GM21786 (cell line): ENCODE measurements at regions not wholly inside any gene's neighbourhood (a gene's known extent, or its start where the extent isn't known, plus 50 kb on each side); places are given as distances from the start of the nearest gene placed in this dataset.
"Not testable (repeated sequence)": the region's sequence is repeated elsewhere in the genome, so short reads cannot be mapped to it uniquely, and the experiment has no call there.

ENCODE experiments used
- ATAC-seq: cut with Tn5 transposase; IDR thresholded peaks from one replicate; pipeline ENCODE4 v1.9.1; 2021; ENCODE audit not compliant: unreplicated experiment

DNA sequence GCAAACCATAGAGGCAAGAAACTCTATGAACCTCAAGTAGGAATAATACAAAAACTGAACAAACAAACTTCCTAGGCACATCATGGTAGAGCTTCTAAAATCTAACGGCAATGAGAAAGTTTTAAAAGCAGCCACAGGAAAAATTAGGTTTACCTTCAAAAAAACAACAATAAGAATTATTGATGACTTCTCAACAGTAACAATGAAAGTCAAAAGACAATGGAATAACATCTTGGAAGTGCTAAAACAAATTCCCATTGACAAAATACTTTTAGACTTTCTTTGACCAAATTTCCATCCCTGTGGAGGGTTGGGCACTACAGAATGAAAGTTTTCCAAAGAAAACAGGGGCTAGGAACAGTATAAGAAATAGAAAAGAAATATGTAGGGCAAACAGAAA, 222.9 kb upstream of the ERCC4 start:
- no peak for ATAC-seq

DNA sequence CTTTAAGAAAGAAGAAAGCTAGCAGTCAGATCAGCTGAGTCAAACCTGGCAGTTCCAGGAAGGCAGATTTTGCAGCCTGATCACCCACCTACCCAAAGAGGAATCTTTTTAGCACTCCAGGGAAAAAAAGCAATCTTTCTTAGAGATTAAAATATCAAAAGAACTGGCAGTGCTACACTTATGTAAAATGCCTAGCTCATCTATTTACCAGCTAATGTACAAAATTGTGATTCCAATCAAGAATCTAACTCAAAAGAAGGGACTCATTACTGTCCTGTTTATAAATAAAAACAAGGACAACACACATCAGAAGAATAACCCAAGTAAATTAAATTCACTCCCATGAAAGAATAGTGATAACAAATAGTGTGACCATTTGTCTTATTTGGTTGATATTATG, 222.4 kb upstream of the ERCC4 start:
- no peak for ATAC-seq

DNA sequence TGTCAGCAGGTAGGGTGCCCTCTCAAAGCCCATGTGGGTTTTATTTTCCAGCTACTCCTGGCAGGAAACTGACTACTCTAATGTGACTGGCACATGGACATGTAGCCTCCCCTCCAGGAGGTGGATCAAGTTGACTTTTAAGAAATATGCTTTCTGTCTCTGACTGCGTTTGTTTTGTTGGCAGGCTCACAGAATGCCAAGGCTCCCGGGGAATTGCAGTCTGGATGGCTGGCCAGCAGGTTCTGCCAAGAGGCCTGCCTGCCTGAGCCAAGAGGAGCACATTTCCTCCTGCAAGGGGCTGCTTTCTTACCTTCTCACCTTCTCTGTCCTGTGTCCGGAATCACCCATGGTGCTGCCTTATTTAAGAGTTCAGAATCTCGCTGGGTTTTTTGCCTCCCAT, 217.3 kb upstream of the ERCC4 start:
- no peak for ATAC-seq

DNA sequence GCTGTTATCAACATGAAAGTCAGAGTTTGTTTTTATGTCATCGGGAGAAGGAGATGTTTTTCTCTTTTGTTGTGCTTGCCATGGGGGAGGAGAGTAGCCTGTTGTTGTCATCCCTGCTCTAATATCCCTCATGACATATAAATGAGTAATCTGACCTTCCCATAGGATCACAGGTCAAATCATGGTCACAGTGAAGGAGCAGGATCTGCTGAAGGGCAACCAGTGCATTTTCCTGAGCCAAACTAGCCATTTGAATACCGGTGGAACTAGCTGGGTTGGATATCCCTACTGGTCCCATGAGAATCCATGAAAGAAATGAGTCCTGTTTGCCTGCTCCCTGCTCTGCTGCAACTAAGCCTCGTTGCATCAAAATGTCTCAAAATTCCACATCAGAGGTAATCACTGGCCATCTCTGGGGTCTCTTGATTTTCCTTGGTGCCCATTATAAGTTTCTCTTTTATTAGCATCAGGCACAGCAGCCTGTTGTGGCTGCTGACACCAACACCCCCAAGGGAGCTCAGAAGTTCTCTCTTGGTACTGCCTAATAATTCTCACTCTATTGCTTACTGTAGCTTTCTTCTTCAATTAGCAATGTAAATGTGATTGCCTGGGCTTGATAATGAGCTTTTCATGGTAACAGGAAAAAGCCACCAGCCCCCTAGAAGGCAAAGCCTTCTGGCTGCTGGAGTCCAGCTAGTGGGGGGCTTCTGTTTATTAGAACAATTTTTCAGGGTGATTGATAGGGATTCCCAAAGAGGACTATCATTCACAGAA, 211.4 kb upstream of the ERCC4 start:
- no peak for ATAC-seq

DNA sequence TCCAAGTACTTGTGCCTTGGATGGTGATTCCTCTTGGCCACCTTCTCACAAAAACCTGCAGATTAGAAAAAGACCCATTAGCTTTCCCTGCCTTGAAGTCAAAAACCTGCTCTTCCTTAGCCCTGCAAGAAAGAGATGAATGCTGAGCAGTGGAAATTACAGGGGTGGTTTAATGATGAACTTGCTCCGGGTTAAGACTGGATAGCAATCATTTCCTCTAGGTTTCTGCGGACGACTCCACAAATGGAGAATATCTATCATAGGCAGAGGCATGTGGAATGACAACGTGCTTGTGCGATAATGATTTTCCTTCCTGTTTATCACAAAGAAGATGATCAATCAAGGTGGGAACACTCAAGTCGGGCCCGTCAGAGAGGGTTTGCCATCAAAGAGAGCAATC, 201.2 kb upstream of the ERCC4 start:
- ATAC-seq = no peak

DNA sequence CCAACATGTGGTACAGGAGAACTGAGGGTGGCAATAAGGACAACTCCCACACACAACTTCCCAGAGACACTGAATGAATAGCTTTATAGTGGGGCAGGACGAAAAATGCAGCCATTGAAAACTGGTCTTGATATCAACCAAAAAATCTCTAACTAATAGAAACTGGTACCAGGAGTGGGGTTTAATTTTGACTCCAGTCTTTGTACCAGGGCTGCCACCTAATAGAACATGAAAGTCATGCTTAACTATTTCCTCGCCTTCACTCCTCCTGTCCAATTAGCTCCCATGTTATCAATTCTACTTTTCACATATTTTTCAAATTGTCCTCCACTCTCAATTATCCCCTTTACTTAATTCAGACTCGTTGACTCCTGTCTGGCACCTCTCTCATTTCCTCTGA, 192.0 kb upstream of the ERCC4 start:
- ATAC-seq = no peak

DNA sequence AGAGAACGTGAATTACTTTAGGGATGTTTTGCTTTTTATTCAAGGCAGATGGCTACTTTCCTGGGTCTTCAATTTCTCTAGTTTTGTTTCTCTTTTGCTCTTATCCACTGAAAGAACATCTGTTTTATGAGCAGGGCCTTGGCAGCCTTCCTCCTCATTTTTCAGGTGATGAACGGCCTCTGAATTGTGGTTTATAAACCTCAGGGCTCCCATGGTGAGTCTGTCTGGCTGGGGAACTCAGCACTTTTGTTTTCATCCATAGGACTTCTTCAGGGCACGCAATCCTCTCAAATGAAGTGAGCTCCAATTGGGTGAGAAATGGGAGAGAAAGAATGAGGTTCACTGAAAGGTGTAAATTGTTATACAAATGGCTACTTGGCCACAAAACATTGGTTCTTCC, 186.4 kb upstream of the ERCC4 start:
- no peak for ATAC-seq

DNA sequence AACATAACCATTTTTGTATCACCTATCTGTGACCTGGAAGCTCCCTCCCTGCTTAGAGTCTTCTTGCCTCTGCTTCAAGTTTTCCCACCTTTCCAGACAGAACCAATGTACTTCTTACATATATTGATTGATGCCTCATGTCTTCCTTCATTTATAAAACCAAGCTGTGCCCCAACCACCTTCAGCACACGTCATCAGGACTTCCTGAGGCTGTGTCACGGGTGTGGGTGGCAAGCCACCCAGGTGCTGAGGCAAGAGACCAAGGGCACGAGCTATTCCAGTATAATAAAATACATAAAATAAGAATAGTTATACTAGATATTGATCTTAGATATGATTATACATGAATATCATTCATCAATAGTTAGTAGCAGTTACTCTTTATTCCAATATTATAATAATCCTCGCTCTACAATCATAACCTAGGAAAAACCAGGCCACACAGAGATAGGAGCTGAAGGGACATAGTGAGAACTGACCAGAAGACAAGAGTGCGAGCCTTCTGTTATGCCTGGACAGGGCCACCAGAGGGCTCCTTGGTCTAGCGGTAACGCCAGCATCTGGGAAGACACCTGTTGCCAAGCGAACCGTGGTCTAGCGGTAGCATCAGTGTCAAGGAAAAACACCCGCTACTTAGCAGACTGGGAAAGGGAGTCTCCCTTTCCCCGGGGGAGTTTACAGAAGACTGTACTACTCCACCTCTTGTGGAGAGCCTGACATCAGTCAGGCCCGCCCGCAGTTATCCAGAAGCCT, 180.2 kb upstream of the ERCC4 start:
- ATAC-seq = not testable (repeated sequence)

DNA sequence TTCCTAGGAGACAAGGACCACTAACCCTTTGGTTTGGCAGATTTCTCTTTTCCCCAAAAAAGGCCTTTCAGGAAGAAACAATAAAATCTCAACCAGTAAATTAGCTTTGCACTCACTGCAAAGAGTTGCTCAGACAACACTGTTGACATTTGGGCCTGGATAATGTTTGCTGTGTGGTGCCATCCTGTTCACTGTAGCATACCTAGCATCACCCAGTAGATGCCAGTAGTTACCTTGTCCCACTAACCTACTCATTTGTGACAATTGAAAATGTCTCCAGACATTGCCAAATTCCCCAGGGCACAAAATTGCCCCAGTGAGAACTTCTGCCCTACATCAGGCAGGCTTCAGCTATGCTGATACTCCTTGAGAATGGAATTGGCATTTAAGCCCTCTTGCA, 177.0 kb upstream of the ERCC4 start:
- no peak for ATAC-seq

DNA sequence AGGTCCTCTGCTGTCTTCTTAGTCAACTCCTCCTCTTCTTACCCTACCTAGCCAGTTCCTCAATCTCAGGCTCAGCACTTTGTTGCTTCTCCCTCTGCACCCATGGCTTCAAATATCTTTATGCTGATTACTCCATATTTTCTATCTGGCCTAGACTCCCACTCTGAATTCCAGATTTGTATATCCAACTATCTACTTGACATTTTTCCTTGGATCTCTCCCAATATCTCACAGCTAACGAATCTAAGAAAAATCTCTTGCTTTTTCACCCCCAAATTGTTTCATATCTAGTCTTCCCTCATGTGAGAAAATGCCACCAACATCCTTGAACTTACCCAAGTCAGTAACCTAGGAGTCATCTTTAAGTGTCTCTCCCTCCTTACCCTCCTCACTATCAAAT, 176.4 kb upstream of the ERCC4 start:
- no peak for ATAC-seq

DNA sequence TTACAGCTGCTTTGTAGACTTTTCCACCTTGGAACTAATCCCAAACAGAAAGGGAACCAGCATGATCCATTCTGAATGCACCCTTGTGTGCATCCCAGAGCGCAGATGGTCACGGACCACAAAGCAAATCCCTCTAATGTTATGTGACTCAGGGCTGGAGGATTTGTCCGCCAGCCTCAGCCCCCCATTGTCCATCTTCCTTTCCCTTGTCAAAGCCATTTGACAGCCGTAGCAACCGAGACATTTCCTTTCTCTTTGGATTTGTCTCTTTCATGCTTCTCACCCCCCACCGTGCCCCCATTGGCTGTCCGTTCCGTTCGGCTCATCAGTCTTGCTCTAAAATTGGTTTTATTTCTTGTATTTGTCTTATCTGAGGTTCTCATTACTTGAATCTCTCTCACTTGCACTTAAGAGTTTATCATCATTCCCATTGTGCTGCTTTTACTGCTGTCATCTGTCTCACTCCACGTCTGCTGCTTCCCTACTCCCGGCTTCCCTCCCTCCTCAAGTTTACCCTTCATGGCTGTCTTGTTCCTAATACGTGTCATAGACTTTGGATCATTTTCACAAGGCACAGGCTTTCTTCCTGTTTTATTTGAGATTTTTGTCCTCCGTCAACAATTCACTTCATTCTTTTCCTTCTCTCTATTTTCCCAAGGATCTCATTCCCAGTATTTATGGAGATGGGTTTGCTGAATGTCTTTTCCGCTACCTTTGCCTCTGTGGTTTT, 163.4 kb upstream of the ERCC4 start:
- no peak for ATAC-seq

DNA sequence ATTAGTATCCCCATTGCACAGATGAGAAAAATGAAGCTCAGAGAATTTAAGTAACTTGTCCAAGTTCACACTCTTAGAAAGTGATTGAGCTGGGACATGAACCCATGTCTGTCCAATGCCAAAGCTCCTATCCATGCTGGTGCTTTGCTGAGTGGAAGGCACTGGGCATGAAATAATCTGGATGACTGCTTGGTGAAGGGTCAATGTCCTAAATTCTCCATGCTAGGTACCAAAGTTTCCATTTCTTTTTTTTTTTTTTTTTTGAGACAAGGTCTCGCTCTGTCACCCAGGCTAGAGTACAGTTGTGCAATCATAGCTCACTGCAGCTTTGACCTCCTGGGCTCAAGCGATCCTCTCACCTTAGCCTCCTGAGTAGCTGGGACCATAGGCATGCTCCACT, 153.6 kb upstream of the ERCC4 start:
- no peak for ATAC-seq

DNA sequence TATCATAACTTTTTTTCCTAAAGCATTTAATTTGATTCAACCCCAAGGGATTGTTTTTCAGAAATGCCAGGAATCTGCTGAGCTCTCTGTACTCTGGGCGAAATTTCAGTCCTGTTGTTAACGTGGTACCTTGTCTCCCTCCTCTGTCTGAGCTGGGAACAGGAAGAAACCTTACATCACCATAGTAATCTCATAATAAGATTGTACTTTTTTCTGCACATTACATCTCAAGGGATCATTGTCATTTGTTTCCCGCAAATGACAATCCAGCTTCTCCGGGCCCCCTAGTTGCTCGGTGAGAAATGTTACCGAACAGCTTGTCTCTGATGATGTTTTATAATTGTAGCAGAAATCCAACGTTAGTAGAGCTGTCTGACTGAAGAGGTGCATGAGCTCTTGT, 152.7 kb upstream of the ERCC4 start:
- no peak for ATAC-seq

DNA sequence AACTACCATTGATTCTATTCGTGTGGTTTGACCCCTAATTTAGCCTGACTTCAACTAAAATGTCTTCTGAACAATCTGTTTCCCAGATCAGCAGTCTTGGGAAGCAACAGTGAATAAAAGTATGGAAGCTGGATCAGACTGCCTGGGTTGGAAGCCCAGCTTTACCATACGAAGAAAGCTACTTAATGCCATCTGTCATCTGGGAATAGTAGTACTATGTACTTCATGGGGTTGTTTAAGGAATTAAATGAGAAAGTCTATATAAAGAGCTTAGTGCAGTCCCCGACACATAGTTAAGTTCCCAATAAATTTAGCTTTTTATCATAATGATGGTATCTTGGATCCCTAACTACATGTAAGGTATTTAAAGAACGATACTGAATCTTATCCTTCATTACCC, 151.5 kb upstream of the ERCC4 start:
- ATAC-seq = no peak

DNA sequence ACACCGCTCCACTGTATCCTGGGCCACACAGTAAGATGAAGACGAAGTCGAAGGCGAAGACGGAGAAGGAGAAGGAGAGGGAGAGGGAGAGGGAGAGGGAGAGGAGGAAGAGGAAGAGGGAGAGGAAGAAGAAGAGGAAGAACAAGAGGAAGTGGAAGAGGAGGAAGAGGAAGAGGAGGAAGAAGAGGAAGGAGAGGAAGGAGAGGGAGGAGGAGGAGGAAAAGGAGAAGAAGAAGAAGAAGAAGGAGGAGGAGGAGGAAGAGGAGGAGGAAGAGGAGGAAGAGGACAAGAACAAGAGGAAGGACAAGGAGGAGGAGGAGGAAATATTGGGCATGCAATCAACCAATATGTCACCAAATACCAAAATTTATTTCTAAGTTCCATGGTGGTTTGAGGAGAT, 149.5 kb upstream of the ERCC4 start:
- ATAC-seq = no peak

DNA sequence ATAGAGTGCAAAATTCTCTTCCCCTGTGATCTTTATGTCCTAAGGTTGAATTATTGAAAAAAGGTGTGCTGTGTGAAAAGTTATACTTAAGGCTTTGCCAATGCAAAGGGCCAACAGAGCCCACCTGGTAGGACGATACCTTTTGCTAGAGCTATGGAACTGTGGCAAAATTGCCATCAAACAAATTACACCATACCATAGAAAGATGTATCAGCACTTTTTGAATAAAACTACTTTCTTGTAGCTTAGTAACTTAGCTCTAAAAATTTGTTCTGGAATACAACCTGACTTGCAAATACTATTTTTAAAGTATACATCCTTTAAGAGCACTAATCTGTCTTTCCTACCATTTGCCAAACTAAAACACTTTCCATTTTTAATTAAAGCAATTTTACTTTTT, 147.2 kb upstream of the ERCC4 start:
- ATAC-seq = no peak

DNA sequence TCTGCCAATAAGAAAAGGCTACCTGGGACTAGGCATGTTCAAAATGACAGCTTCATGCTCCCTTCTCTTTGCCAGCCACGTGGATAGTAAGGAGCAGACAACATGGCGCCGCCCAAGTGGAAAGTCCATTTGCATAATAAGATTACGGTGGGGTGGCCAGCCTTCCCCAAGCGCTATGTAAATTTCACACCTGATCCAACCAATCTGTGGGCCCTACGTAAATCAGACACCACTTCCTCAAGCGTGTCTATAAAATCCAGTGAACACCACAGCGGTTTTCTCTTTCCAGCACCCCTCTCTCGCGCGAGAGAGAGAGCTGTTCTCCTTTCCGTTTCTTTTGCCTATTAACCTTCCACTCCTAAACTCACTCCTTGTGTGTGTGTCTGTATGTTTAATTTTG, 140.3 kb upstream of the ERCC4 start:
- no peak for ATAC-seq

DNA sequence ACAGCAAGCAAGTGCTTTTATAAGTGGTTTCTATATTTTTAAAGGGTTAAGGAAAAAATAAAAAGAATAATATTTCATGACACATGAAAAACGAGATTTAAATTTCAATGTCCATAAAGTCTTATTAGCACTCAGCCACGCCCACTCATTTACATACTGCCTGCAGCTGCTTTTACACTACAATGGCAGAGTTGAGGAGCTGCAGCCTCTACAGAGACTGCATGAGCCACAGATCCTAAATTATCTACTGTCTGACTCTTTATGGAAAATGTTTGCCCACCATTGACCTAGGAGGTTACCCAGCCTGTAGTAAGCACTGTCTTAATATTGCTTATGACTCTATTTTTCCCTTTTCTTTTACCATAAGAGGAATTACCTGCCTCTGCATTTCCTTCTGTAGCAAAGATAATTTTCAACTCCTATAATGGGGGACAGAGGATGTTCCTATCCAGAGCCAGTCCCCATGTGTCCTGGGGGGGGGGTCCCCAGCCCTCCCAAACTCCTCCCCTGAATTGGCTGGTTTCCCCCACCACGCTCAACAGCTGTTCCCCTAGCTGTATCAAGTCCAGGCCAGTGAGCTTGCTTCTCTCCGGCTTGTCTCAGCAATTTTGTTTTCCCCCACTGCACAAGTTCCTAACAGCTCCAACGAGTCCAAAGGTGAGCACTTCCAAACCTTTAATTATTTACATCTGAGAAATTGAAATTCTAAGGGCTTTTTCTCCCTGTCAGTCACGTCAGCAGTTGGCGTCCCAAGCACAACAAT, 139.4 kb upstream of the ERCC4 start:
- no peak for ATAC-seq

DNA sequence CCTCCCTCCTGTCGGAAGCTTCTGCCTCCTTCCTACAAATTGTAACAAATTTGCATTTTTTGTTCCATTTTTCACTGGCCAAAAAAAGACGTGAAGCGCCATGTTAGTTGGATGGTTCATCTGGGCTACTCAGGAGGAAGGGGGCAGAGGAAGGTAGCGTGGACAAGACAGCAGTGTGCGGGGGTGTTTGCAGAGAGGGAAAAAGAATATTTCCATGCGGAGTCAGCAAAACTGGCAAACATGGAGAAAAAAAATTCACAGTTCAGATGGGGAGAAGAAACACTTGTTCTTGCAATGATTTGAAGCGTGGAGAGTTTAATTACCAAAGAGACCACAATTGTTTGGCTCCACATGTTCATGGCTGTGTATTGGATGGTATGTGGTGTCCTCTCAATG, 138.8 kb upstream of the ERCC4 start:
- ATAC-seq = no peak

DNA sequence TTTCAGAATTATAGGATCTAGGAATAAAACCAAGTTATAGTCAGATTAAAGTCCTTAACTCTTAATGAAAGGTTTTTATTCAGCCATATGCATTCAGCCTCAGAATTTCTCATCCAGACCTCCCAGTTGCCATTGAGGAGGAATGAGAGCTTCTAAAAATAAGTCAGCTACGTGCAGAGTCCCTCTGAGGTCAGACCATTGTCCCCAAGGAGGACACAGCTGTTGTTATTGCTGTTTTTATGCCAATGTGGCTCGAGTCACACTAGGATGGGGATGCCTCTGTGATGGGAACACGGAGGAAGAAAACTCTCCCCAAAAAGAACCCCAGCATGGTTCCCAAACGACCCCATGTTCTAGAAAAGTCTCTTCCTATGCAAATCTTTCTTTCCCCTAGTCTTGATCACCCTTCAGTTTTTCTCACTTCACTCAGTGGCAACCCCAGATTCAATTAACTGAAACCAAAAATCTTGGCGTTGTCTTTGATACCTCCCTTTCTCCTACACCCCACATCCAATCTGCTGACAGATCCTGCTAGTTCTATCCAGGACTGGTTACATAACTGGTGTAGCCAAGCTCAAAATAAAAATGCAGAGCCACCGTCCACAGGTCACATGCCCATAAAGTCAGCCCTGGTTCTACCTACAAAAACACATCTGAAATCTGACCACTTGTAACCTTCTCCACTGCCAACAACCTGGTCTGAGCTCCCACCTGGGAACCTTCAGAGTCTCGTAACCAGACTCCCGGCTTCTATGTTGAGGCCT, 138.2 kb upstream of the ERCC4 start:
- no peak for ATAC-seq

DNA sequence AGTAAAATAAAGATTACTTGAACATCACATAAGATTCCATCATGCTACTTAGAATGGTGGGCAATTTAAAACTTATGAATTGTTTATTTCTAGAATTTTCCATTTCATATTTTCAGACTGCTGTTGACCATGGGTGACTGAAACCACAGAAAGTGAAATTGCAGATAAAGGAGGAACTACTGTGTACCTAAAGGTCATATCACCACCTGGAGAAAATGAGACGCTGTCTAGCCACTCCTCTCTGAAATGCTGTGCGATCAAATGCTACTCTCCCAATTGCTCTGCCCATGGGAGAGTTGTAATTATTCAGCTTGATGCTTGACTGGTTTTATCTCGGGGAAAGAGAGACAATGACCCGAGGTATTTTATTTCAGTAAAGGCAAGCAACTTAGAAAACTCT, 128.9 kb upstream of the ERCC4 start:
- no peak for ATAC-seq
